Caco-2 (cell line): ENCODE measurements at regions not wholly inside any gene's neighbourhood (a gene's known extent, or its start where the extent isn't known, plus 50 kb on each side); places are given as distances from the start of the nearest gene placed in this dataset.

Experiments used
- BruUV-seq: library from RNA; stranded (reverse); fragments of 400-500 nt; replicated peaks from 2 replicates; lab custom pipeline; 2021; lab: Mats Ljungman, UMichigan
- CTCF ChIA-PET: fragments of 300-600 bp; sonication (Branson Sonifier 250); formaldehyde crosslinking; loops from one replicate; lab custom pipeline; 2022; ENCODE audit warnings: antibody characterized with exemption; lab: Charles Lee
- POLR2A ChIA-PET: fragments of 300-600 bp; sonication (Branson Sonifier 250); formaldehyde crosslinking; loops from one replicate; lab custom pipeline; 2022; ENCODE audit warnings: antibody characterized with exemption; lab: Charles Lee
- DNase-seq, 2 experiments: peaks; one replicate each; pipeline versions ENCODE4 v3.0.0 to v3.0.0-alpha.2; 2020 to 2022
- H3K27me3 ChIP-seq: replicated peaks from 2 replicates; pipeline ENCODE4 v1.6.0; 2011; ENCODE audit warnings: low read length; ENCODE audit not compliant: control insufficient read depth, insufficient read depth
- H3K36me3 ChIP-seq: 2 replicates; pipeline ENCODE4 v1.5.1; 2011; ENCODE audit warnings: low read length; ENCODE audit not compliant: control insufficient read depth, insufficient read depth
- H3K4me1 ChIP-seq: fragments of 250-450 bp; sonication (Bioruptor Pico); 2 replicates; pipeline ENCODE4 v1.5.1; 2020; ENCODE audit warnings: mild to moderate bottlenecking
- H3K4me3 ChIP-seq: 2 replicates; pipeline ENCODE4 v1.5.1; 2011; ENCODE audit warnings: low read depth, mild to moderate bottlenecking, control low read depth, low read length
- H3K9me3 ChIP-seq: fragments of 250-450 bp; sonication (Bioruptor Pico); 2 replicates; pipeline ENCODE4 v1.5.1; 2020; ENCODE audit warnings: mild to moderate bottlenecking, moderate library complexity
- H3K27ac Mint-ChIP-seq: one replicate; pipeline ENCODE4 v1.8.0; 2022; ENCODE audit warnings: mixed read lengths; ENCODE audit not compliant: unreplicated experiment
- H3K27me3 Mint-ChIP-seq: one replicate; pipeline ENCODE4 v1.8.0; 2022; ENCODE audit warnings: mixed read lengths; ENCODE audit not compliant: insufficient read depth, unreplicated experiment
- H3K36me3 Mint-ChIP-seq: one replicate; pipeline ENCODE4 v1.8.0; 2022; ENCODE audit warnings: mild to moderate bottlenecking, mixed read lengths; ENCODE audit not compliant: insufficient read depth, unreplicated experiment
- H3K4me1 Mint-ChIP-seq: one replicate; pipeline ENCODE4 v1.8.0; 2022; ENCODE audit warnings: low read depth, mixed read lengths; ENCODE audit not compliant: unreplicated experiment
- H3K4me3 Mint-ChIP-seq: one replicate; pipeline ENCODE4 v1.8.0; 2022; ENCODE audit warnings: mild to moderate bottlenecking, moderate library complexity, mixed read lengths; ENCODE audit not compliant: unreplicated experiment
- H3K9me3 Mint-ChIP-seq: one replicate; pipeline ENCODE4 v1.8.0; 2022; ENCODE audit warnings: mixed read lengths; ENCODE audit not compliant: unreplicated experiment
- CTCF ChIP-seq, 2 experiments: fragments of 200-600 bp in 1 of 2; IDR thresholded peaks; 1 replicate in 1 of 2; 2 replicates in 1 of 2; pipeline versions ENCODE4 v1.5.1 to v1.8.0; 2011 to 2022; ENCODE audit warnings: antibody characterized with exemption in 1 of 2, control low read depth in 1 of 2, inconsistent platforms in 1 of 2, low read depth in 1 of 2, low read length in 1 of 2, mild to moderate bottlenecking in 1 of 2, moderate library complexity in 1 of 2; ENCODE audit not compliant: insufficient read depth in 1 of 2, severe bottlenecking in 1 of 2, unreplicated experiment in 1 of 2
- intact Hi-C: fragments of 100-400 bp; cut with micrococcal nuclease; formaldehyde crosslinking; loops from one replicate; pipeline ENCODE4 v1.10.0; 2022; ENCODE audit not compliant: unreplicated experiment

GRCh38 chr5:154646745-154647113 lies 108.4 kb upstream of the LARP1 start:
- Mint-ChIP-seq H3K27me3 (no peaks in the 10 kb centered on the region), H3K4me1 (peaks cover 17% of the 10 kb centered on the region), H3K36me3 (peaks cover 24% of the 10 kb centered on the region), H3K4me3 (peak overlapping the region; percentile 67), H3K27ac (peak overlapping the region; percentile 88), H3K9me3 (peaks cover 20% of the 10 kb centered on the region)
- DNase-seq, result no peak
- BruUV-seq, result TSS peak; percentile 87
- Histone ChIP-seq H3K9me3 (0 out of 2 replicates have a peak, but pooled peaks cover 3% of the 10 kb centered on the region), H3K4me1 (peaks cover 27% of the 10 kb centered on the region), H3K27me3 (no peaks in the 10 kb centered on the region), H3K4me3 (no peak overlapping the region), H3K36me3 (no peaks in the 10 kb centered on the region)
- ChIA-PET CTCF (interaction anchor here (0.8 to 1.9 kb wide), 4 partner anchors 15 to 211 kb away, joined by 3 to 7 read pairs (median 7); partner anchors contain the start of gene CNOT8), POLR2A (interaction anchor here (0.6 to 1.0 kb wide), 9 partner anchors 12 to 291 kb away, joined by 3 to 13 read pairs (median 5); partner anchors contain the start of genes CNOT8 and GEMIN5)
- intact Hi-C loops, result loop anchor here (1.0 to 5.0 kb wide), 3 partner anchors 109 to 296 kb away; partner anchors contain the start of genes CNOT8, LARP1 and MRPL22
- TF ChIP-seq CTCF (IDR thresholded peaks at IDR 0.05; ENCODE audit: insufficient read depth in 1 of 2, low read depth in 1 of 2, low read length in 1 of 2, severe bottlenecking in 1 of 2, unreplicated experiment in 1 of 2), result no peak

DNA sequence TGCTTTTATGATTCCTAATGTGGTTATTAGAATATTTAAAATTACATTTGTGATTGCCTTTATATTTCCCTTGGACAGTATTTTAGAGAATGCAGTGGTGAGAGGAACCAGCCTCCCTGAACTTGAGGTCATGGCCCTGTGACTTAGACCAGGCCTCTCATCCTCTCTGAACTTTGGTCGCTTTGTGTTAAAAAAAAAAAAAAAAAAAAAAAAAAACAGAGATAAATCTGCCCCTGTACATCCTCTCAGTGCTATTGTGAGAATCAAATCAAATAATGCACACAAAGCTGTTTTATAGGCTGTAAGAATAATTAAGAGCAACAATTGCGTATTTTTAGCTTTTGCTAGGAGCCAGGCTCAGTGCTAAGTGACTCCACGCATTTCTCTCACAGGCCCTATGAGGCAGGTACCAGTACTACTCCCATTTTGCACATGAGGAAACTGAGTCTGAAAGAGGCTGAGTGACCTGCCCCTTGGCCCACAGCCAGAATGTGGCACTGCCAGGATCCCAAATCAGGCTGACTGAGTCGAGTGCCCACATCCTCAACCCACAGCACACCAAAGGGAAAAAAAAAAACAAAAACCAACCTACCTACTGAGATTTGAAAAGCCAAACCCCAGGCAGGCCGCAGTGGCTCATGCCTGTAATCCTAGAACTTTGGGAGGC lies 110.3 kb upstream of the LARP1 start:
- Histone ChIP-seq H3K36me3 (no peaks in the 10 kb centered on the region), H3K9me3 (0 out of 2 replicates have a peak, but pooled peaks cover 3% of the 10 kb centered on the region), H3K4me3 (no peak overlapping the region), H3K4me1 (peaks cover 27% of the 10 kb centered on the region), H3K27me3 (no peaks in the 10 kb centered on the region)
- BruUV-seq, result no TSS peak
- POLR2A ChIA-PET, result no interaction called here
- Mint-ChIP-seq H3K9me3 (peaks cover 20% of the 10 kb centered on the region), H3K27me3 (no peaks in the 10 kb centered on the region), H3K36me3 (peaks cover 24% of the 10 kb centered on the region), H3K4me1 (peaks cover 17% of the 10 kb centered on the region), H3K27ac (no peak overlapping the region), H3K4me3 (no peak overlapping the region)
- DNase-seq, result no peak
- intact Hi-C loops, result loop anchor here (5.0 kb wide), 2 partner anchors 297 to 362 kb away; partner anchors contain the start of gene MRPL22
- CTCF ChIA-PET, result no interaction called here
- no peak for TF ChIP-seq CTCF (IDR thresholded peaks at IDR 0.05; ENCODE audit: insufficient read depth in 1 of 2, low read depth in 1 of 2, low read length in 1 of 2, severe bottlenecking in 1 of 2, unreplicated experiment in 1 of 2)

GRCh38 chr5:154642499-154643245 lies 112.5 kb upstream of the LARP1 start:
- Histone ChIP-seq H3K36me3 (no peaks in the 10 kb centered on the region), H3K27me3 (no peaks in the 10 kb centered on the region), H3K4me3 (no peak overlapping the region), H3K9me3 (0 out of 2 replicates have a peak, but pooled peaks cover 3% of the 10 kb centered on the region), H3K4me1 (peaks cover 10% of the 10 kb centered on the region)
- Mint-ChIP-seq H3K9me3 (peaks cover 20% of the 10 kb centered on the region), H3K4me1 (peaks cover 12% of the 10 kb centered on the region), H3K27me3 (no peaks in the 10 kb centered on the region), H3K36me3 (peaks cover 13% of the 10 kb centered on the region), H3K4me3 (no peak overlapping the region), H3K27ac (no peak overlapping the region)
- peak; percentile 31 to 57 for TF ChIP-seq CTCF (IDR thresholded peaks at IDR 0.05; ENCODE audit: insufficient read depth in 1 of 2, low read depth in 1 of 2, low read length in 1 of 2, severe bottlenecking in 1 of 2, unreplicated experiment in 1 of 2)
- ChIA-PET CTCF (no interaction called here), POLR2A (no interaction called here)
- intact Hi-C loops, result loop anchor here (5.0 kb wide), 1 partner anchor 365 kb away; no protein-coding TSS in a partner anchor
- DNase-seq, result peak in 1 of 2 experiments; percentile 25
- no TSS peak for BruUV-seq
